ENCODE measurements at regions not wholly inside any gene's neighbourhood (a gene's known extent, or its start where the extent isn't known, plus 50 kb on each side); places are given as distances from the start of the nearest gene placed in this dataset.

DNA sequence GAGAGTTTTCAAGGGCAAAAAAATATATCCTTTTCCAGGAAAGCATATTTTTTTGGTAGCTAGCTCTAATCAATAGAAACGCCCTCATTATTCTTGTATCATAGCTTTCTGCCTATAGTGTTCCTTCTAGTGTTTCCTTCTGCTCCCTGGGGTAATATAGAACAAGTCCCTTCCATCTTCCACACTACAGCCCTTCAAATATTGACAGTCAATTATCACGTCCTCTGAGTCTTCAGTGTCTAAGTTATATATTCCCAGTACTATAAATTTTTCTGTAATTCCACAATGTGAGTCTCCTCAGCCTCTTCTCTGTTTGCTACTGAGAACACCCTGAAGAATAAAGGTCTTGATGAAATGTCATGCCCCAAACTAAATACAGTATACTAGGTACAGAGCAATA lies 1088.0 kb upstream of the PCDH7 start:
- TF ChIP-seq, protein P1, sequence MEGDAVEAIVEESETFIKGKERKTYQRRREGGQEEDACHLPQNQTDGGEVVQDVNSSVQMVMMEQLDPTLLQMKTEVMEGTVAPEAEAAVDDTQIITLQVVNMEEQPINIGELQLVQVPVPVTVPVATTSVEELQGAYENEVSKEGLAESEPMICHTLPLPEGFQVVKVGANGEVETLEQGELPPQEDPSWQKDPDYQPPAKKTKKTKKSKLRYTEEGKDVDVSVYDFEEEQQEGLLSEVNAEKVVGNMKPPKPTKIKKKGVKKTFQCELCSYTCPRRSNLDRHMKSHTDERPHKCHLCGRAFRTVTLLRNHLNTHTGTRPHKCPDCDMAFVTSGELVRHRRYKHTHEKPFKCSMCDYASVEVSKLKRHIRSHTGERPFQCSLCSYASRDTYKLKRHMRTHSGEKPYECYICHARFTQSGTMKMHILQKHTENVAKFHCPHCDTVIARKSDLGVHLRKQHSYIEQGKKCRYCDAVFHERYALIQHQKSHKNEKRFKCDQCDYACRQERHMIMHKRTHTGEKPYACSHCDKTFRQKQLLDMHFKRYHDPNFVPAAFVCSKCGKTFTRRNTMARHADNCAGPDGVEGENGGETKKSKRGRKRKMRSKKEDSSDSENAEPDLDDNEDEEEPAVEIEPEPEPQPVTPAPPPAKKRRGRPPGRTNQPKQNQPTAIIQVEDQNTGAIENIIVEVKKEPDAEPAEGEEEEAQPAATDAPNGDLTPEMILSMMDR (IDR thresholded peaks at IDR 0.05 in 4 of 5, conservative IDR thresholded peaks at IDR 0.05 in 1 of 5), result no peak
- no peak for TF ChIP-seq POLR2A (IDR thresholded peaks at IDR 0.05)
